ENCODE measurements at regions not wholly inside any gene's neighbourhood (a gene's known extent, or its start where the extent isn't known, plus 50 kb on each side); places are given as distances from the start of the nearest gene placed in this dataset.
"Not testable (repeated sequence)": the region's sequence is repeated elsewhere in the genome, so short reads cannot be mapped to it uniquely, and the experiment has no call there.

DNA sequence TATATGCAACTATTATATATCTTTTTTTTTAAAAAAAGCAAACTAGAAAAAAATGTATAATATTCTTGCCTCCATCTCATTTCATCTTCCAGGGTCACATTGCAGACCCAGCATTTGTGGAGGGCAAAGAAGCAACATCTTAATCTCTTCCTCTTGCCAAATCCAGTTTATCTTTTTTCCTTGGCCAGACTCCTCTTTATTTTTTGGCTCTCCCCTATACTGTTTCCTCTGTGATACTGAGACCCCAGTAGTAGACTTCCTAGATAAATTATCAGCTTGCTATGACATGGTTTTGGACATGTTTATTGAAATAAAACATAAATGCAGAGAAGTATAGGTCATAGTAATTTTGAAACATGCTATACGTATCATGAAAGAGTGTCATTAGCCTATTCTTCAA, 303.8 kb upstream of the DDHD1 start:
- no peak for DNase-seq

DNA sequence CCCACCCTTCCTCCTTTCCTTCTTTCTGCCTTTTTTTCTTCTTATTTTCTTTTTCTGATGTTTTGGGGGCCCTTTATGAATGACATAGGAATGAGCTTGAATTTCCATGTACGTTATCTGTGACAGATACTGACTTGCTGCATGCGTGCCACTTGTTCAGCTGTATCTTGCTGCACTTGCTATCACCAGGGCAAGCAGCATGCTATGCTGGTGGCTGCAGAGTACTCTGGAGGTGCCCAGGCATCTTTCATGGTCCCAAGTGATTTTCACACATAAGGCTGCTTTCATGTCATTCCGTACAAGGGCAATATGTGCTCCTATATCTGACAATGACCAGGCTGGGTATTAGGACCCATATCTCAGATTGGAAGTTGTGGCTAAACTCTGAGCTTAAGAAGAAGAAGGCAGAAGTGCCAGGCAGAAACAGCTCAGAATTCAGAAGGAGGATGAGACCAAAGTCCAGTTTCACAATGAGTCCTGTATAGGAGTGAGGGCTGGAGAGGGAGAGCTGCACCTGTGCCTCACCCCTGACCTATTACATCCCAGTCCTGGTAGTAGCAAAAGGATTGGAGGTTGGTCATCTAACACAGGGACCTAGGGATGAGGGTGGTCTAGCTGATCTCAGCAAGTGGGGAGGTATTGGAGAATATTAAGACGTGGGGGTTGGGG, 299.0 kb upstream of the DDHD1 start:
- no peak for DNase-seq

DNA sequence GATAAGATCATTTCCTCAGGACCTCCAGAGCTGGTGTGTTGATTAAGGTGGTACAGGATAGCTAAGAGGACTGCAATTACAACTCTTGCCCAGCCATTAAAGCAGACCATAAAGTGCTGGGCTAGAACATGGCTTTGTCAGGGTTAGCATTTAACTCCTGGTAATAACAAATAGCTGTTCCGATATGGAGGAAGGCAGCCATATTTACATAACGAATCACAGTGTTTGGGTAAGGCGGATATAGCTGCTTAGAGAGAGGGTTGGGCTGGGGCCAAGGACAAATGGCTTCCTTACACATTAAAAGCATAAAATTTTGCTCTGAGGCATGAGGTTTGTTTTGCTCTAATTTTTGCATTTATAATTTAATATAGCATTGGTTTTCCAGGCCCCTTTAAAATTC, 297.7 kb upstream of the DDHD1 start:
- DNase-seq: no peak

DNA sequence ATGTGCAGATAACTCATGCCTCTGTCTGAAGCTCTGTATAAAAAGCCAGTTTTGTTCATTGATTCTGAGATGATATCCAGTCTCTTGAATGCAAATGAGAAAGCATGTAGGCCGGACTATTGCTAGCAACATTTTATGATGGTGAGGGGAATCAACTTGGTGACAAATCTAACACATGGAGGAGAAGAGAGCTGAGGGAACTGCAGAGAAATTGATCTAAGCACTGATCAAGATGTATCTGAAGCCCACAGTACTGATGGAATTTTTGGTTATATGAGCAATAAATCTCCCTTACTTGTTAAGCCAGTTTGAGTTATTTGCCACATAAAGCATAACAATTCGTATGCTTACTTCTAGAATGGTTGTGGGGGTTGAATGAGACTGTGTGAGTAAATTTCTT, 295.6 kb upstream of the DDHD1 start:
- DNase-seq: no peak

DNA sequence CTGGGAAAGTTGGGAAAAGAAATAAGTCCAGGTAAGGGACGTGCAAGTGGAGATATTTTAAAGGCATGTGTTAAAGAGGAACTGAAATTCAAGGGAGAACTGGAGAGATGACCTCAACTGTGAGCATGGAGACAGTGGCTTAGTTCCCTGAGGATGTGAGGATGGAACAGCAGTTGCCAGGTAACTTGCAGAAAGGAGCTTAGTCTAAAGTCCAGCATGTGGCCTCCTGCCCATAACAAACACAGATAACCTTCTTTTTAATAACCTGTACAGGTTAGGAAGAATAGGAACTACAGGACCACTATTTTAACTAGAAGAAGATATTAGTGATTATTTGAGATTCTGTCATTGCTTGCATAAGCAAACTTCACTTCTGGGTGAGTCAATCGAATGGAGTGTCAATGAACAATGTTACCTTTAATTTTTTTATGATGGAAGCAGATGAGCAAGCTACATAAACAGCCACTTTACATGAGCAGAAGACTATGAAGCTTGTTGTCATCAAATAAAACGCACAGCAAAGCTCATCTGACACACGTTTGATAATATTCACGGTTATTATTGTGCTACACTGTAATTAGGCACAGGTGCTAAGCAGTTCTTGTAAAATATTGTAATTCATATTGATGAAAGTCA, 291.7 kb upstream of the DDHD1 start:
- no peak for DNase-seq

DNA sequence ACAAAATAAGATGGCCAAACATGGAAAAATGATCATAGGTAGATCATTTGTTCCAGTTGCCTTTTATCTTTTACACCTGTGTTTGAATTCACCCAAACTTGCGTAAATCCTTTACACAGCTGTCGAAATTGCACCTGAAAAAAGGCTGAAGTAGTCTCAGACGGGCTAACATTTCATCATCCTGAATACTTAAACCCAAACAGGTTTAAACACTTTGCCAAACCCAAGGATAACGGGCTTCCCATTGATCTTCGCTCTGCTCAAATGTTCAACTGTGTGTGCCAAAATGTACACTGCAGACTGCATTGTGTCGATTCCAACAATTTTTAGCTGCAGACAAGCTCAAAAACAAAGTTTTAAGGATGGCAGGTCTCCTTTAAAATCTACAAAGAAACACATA, 288.7 kb upstream of the DDHD1 start:
- no peak for DNase-seq

DNA sequence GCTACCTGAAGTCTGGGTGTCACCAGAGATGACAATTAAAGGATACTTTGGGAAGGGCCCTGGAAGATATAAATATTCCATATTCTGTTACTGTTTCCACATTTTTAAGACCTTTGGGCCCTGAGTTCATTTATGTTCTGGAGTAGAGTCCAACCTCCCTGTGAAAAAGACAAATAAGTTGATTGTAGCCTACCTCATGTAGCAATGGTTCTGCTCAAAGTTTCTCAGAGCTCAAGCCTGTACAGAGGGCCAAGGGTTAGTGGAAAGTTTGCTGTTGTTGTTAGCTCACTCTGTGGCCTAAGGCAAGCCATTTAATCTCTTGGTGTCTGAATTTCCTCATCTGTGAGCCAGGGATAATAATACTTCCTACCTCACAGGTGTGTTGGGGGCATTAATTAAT, 284.7 kb upstream of the DDHD1 start:
- DNase-seq: no peak

DNA sequence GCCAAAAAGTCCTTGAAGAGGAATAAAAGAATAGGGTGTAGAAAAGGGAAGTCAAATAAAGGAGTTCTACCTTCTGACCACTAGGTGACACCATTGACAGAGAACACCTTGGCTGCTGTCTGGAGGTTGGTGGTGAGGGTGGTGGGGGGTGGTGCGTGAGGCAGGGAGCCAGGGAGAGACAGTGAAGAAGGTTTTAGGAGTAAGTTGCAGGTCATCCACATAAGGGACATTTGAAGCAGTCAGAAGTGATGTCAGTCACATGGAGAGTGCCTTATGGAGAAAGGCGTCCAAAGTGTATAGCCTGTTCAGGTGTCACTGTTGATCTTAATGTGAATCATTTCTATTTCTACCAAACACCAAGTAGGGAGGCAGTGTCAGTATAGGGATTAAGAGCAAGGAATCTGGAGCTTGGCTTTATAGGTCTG, 279.3 kb upstream of the DDHD1 start:
- DNase-seq: no peak

DNA sequence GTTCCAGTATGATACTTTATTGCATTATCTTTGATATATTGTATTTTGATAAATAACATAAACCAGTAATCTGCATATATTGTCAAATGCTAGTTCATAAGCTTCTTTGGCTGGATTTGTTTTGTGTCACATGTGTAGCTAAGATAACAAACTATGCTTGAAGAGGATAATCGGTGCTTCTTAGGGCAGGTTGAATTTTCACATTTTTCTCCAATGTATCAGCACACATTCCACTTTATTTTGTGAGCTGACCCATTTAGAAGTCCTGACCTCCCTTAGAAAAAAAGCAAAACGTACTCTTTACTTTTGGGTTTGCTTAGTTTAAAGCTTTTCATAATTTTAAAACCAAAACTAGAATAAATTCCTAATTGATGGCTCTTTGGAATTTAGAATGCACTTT, 277.7 kb upstream of the DDHD1 start:
- no peak for DNase-seq

DNA sequence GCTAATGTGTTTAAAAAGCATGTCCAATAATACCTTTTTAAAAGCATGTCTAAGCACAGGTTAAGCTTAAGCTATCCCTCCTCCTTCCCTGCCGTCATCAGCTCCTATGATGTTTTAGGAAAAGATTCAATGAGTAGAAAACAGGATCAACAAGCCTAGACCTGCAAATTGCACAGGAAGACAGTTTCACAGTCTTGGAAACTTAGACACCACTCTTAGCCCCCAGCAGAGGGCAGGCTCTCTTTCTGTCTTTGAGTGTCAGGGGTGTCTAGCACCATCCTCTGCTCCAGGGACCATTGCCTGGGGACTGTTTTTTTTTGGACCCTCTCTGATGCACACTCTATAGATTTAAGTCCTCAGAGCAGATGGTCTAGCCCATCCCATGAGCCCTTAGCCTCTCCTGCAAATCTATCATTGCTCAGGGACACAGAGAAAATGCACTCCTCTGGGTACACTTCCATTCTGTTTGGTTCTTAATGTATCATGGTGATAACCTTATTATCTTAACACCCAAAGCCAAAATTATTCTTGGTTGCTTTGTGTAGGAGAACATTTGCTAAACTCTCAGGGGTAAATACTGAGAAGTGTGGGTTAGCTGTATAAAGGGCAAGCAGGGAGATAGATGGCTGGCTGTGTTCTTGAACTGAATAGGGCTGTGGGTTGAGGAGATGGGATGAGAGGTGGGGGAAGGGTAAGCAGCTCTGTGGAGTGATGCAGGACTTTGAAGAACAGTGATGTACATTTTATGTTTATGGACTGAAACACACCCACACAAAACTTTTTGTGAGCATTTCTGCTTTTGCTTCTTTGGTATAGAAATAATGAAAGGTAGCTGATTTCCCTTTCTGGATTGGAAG, 259.9 kb upstream of the DDHD1 start:
- no peak for DNase-seq

DNA sequence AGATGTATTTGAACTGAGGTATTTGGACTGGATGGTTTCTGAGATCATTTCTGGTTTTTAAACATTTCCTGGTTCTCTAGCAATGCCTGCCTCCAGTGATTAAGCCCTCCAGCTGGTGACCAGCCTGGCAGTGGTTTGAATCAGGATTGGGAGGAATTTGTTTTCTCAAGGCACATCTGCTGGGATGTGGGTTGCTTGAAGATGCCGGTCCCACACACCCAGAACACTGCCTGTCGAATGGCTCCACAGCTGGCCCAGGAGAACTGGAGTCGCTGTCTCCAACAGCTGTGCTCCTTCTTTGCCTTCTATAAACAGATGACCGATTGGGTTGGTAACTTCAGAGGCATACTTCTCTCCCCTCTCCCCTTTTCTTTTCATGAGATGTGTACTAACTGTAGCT, 258.0 kb upstream of the DDHD1 start:
- no peak for DNase-seq

DNA sequence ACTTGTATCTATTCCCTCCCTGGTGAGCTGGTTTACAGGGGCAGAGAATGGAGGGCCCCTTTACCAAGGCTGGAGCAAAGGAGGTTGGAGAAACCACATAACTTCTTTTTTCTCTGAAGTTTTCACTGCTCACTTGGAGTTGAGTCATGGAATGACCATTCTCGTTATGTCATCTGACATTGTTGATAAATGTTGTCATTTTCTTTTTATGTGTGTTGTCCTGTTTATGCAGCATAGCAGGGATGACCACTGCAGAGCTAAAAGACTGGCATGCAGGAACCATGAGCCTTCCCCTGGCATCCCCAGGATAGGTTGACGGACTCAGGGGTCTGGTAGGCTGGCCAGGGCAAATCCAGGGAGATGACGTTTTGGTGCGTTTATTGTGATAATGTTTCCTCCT, 256.8 kb upstream of the DDHD1 start:
- no peak for DNase-seq

DNA sequence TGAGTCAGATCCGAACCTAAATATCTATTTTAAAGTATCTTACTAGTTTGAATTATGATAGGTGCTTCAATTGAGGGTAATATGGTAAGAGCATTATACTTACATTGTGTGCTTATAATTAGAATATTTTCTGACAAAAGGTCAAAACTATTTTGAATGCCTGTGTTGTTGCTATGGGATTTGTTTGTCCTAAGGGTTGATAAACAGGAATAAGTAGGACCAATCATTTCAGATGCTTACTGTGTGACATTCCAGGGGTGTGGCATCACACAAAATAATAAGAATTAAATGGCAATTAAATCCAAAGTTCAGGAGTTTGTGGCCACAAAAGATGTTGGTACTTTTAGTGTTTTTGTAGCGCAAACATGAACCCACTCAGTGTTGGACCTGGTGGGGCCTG, 256.2 kb upstream of the DDHD1 start:
- DNase-seq: no peak

DNA sequence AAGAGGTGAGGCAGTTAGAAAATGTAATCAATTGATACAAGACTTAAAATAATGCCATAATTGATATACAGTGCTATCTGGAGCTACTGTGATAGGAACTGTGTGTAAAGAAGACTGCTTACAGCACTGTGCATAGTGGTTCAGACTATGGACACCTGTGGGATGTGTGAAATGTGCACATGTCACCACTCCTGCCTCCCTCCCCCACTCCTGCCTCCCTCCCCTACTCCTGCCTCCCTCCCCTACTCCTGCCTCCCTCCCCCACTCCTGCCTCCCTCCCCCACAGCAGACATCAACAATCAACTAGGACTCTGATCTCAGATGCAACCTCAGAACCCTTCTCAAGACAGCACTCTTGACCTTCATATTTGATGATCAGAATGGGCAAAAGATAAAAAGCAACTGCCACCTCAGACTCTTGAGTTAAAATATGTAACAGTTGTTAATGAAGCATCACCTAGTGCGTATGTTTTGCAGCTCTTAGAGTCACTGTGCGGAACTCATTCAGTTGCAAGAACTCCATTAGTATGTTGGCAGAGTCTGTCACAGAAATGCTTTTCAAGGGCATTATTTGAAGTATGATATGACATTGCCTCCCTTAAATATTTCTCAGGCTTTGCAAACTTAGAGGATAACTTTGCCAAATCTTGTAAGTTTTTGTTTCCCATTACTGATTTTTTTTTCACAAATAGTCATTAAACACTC, 255.2 kb upstream of the DDHD1 start:
- DNase-seq: no peak

DNA sequence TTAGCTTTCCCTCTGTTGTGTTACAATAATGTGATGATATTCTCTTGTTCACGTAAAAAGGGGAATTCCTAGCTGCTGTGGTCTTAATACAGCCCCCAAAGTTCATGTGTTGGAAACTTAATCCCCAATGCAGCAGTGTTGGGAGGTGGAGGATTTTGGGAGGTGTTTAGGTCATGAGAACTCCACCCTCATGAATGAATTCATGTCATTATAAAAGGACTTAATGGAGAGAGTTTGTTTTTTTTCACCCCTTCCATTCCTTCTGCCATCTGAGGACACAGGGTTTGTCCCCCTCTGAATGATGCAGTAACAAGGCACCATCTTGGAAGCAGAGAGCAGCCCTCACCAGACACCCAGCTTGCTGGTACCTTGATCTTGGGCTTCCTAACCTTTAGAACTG, 253.4 kb upstream of the DDHD1 start:
- no peak for DNase-seq

DNA sequence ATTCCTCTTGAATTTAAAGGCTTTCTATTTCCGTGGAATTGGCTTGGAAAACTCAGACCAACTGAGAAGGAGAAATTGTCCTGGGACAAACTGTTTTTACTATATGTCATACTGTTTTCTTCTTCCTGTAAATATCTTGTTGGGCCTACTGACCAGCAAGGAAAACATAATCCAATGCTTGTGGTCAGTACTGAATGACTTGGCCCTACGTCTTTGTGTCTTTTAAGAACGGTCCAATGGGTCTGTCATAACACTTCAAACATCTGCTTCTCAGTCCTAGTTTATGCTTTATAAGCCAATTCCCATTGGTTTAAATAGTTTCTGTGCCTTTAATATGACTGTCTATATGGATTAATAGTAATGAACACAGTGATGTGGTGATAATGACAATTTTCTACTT, 248.5 kb upstream of the DDHD1 start:
- no peak for DNase-seq

DNA sequence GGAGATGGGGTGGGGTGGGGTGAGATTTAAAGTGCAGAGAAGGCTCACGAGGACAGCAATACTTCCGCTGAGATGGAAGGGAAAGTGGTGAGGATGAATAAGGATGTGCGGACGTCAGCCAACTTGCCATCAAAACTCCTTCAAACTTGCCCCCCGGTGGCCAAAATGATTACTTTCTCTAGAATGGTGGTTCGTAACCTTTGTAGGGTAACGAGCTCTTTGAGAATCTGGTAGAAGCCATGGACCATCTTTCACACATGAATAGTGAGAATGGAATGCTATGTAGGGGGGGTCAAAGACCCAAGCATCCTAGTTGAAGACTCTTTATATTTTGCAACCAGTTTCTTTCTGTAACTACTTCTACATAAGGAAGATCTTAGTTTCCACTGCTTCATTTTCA, 245.9 kb upstream of the DDHD1 start:
- DNase-seq: no peak

DNA sequence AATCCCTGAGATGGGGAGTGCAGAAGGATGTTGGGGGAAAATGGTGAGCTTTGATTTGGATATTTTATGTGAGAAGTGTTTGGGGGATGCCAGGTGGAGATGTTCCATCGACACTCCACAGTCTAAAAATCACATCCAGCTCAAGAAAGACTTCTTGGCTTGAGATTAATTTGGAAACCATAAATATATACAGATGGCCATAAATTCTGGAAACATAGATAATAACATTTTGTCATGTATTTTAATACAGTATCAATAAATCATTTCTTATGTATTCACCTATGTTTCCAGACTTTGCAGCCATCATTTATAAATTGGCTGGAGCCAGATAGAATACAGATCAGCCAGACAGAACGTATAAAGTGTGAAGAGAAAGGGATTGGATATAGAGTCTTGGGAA, 245.5 kb upstream of the DDHD1 start:
- DNase-seq: no peak

DNA sequence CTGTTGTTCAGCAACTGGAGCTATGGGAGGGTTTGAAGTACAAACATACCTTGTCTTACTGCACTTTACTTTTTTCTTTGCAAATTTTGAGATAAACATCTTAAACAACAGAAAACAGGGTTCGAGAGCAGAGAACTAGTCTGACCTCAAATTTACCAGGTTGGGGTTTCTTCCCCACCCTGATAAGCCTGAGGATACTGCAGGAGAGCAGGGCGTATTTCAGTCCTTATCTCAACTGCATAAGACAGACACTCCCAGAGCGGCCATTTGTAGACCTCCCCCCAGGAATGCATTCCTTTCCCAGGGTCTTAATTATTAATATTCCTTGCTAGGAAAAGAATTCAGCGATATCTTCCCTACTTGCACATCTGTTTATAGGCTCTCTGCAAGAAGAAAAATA, 242.1 kb upstream of the DDHD1 start:
- not testable (repeated sequence) for DNase-seq

DNA sequence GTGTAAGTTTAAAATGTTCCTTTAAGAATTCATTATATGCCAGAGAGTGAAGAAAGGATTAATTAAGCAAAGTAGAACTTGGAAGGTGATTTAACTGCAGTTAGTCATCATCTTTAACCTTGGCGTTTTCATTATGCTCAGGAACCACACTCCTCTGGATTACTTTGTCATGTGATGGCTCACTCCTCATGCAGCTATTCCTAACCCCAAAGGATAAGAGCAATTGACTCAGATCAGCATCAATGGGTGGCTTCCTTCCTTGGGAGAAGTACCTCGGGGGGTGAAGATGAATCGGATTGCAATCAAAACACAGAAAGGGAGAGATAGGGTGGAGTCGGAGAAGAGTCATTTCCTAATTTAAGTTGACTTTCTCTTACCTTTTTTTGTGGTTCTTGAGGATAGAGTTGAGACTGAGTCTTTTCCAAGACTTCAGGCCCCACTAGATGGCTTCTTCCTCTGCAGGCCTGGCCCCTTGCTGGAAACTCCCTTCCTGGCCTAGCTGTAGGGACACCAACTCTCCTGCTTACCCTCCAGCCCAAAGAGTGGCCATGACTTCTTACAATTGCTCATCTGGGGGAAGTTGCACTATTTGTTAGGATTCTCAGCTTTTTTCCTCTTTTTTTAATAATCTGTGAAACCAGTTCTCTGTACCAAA, 238.6 kb upstream of the DDHD1 start:
- DNase-seq: no peak

DNA sequence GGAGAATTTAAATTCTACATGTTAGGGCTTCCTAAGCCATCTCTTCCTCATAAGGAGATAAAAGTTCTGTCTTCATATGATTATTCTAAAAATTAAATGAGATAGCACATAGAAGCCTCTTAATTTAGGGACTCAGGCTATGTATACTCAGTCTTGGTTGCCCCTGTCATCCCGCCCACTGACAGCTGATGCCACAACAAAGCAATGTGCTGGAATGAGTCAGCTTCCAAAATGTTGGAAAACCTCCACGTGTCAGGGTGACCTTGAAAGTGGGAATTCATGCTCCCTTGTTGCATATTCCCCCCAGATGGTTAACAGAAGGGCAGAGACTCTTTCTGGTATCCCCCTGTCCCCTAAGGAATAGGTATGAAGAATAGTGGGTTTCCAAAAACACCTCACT, 238.0 kb upstream of the DDHD1 start:
- DNase-seq: no peak

DNA sequence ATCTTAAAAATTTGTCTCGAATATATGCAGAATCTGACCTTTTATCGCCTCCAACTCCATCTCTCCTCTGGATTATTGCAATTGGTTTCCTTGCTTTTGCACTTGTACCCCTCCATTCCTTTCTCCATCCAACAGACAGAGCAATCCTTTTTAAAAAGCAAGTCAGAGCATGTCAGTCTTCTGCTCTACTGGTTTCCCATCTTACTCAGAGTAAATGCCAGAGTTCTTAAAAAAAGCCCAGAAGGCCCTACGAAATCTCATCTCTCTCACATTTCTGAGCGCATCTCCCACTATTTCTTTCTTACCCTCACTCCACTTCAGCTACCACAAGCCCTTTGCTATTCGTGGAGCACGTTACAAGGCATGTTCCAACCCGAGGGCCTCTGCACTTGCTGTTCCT, 236.9 kb upstream of the DDHD1 start:
- no peak for DNase-seq

DNA sequence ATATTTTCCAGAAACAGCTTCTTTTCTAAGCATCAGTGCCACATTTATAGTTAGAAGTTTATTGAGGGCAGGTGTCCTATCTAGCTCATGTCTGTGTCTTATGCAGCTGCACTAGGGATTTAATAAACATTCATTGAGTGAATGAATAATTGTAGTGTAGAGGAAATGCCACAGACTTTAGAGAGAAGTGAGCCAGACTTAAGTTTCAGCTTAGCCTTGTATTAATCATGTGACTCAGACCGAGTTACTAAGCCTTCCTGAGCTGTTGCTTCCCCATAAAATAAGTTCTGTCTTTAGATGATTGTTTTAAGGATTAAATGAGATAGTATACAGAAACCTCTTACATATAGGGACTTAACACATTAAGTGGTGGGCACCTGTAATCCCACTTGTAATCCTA, 236.1 kb upstream of the DDHD1 start:
- DNase-seq: no peak
